Neural cell (in vitro differentiated cells): ENCODE measurements at regions not wholly inside any gene's neighbourhood (a gene's known extent, or its start where the extent isn't known, plus 50 kb on each side); places are given as distances from the start of the nearest gene placed in this dataset.

ENCODE experiments used
- H2AFZ ChIP-seq: fragments of 200-600, 300-800 bp; sonication (generic), shearing (Covaris generic); 2 replicates; pipeline ENCODE4 v1.6.0; 2014; ENCODE audit warnings: low read depth, mild to moderate bottlenecking, antibody characterized with exemption, low read length, moderate library complexity
- H3F3A ChIP-seq: fragments of 200-600 bp; shearing (Covaris generic); 2 replicates; pipeline ENCODE4 v1.6.1; 2016; ENCODE audit warnings: mild to moderate bottlenecking, moderate library complexity, mixed read lengths, antibody characterized with exemption, low read length; ENCODE audit not compliant: insufficient read depth, poor library complexity, severe bottlenecking
- H3K27ac ChIP-seq: fragments of 200-600, 300-800 bp; sonication (generic), shearing (Covaris generic); 2 replicates; pipeline ENCODE4 v1.5.1; 2014; ENCODE audit warnings: mild to moderate bottlenecking, low read length, moderate library complexity
- H3K27me3 ChIP-seq: fragments of 300-800, 200-600 bp; sonication (generic), shearing (Covaris generic); 2 replicates; pipeline ENCODE4 v1.6.0; 2014; ENCODE audit warnings: mild to moderate bottlenecking, low read depth, low read length, moderate library complexity; ENCODE audit not compliant: insufficient read depth
- H3K36me3 ChIP-seq: fragments of 300-800, 200-600 bp; sonication (generic), shearing (Covaris generic); 2 replicates; pipeline ENCODE4 v1.5.1; 2014; ENCODE audit warnings: mild to moderate bottlenecking, antibody characterized with exemption, low read length, moderate library complexity; ENCODE audit not compliant: insufficient read depth
- H3K4me2 ChIP-seq: fragments of 300-800, 200-600 bp; sonication (generic), shearing (Covaris generic); 2 replicates; pipeline ENCODE4 v1.6.0; 2014; ENCODE audit warnings: mild to moderate bottlenecking, low read length
- H3K4me3 ChIP-seq: fragments of 300-800, 200-600 bp; sonication (generic), shearing (Covaris generic); 2 replicates; pipeline ENCODE4 v1.5.1; 2014; ENCODE audit warnings: mild to moderate bottlenecking, low read length, moderate library complexity
- H3K79me2 ChIP-seq: fragments of 200-600 bp; shearing (Covaris generic); replicated peaks from 2 replicates; pipeline ENCODE4 v1.6.0; 2014; ENCODE audit warnings: mild to moderate bottlenecking, low read length, moderate library complexity; ENCODE audit not compliant: insufficient read depth
- H3K9ac ChIP-seq: fragments of 300-800, 200-600 bp; sonication (generic), shearing (Covaris generic); 2 replicates; pipeline ENCODE4 v1.6.1; 2016; ENCODE audit warnings: mild to moderate bottlenecking, low read length, mixed read lengths
- H3K9me2 ChIP-seq: fragments of 200-600 bp; shearing (Covaris generic); 2 replicates; pipeline ENCODE4 v1.6.1; 2016; ENCODE audit warnings: mild to moderate bottlenecking, low read length, mixed read lengths; ENCODE audit not compliant: insufficient read depth
- H3K9me3 ChIP-seq: fragments of 200-600, 300-800 bp; sonication (generic), shearing (Covaris generic); 2 replicates; pipeline ENCODE4 v1.6.1; 2016; ENCODE audit warnings: mild to moderate bottlenecking, mixed run types, low read length, moderate library complexity, mixed read lengths
- H4K20me1 ChIP-seq: fragments of 200-600 bp; shearing (Covaris generic); 2 replicates; pipeline ENCODE4 v1.6.1; 2016; ENCODE audit warnings: mild to moderate bottlenecking, mixed run types; ENCODE audit not compliant: insufficient read depth
- CTCF ChIP-seq: fragments of 450-650 bp; IDR thresholded peaks from 2 replicates; pipeline ENCODE4 v1.5.1; 2014; ENCODE audit warnings: antibody characterized with exemption, mild to moderate bottlenecking, moderate library complexity; ENCODE audit not compliant: poor library complexity, severe bottlenecking
- EP300 ChIP-seq: fragments of 450-650 bp; conservative IDR thresholded peaks from 2 replicates; pipeline ENCODE4 v1.6.1; 2014; ENCODE audit warnings: antibody characterized with exemption, mild to moderate bottlenecking, moderate library complexity; ENCODE audit not compliant: poor library complexity, severe bottlenecking
- EZH2 ChIP-seq: fragments of 200-600, 300-800 bp; shearing (Covaris generic), sonication (generic); IDR thresholded peaks from 2 replicates; pipeline ENCODE4 v1.6.1; 2014; ENCODE audit warnings: antibody characterized with exemption, low read length, borderline replicate concordance, mild to moderate bottlenecking; ENCODE audit not compliant: insufficient read depth, poor library complexity, severe bottlenecking
- MXI1 ChIP-seq: fragments of 450-650 bp; conservative IDR thresholded peaks from 2 replicates; pipeline ENCODE4 v1.6.1; 2014; ENCODE audit warnings: antibody characterized with exemption, mild to moderate bottlenecking; ENCODE audit not compliant: poor library complexity, severe bottlenecking
- POLR2AphosphoS5 ChIP-seq: IDR thresholded peaks from 2 replicates; pipeline ENCODE4 v1.6.1; 2012
- RAD21 ChIP-seq: fragments of 450-650 bp; conservative IDR thresholded peaks from 2 replicates; pipeline ENCODE4 v1.6.1; 2014; ENCODE audit warnings: antibody characterized with exemption, mild to moderate bottlenecking, moderate library complexity
- REST ChIP-seq: IDR thresholded peaks from 2 replicates; pipeline ENCODE4 v1.6.1; 2012; ENCODE audit warnings: borderline replicate concordance
- SMC3 ChIP-seq: fragments of 450-650 bp; conservative IDR thresholded peaks from 2 replicates; pipeline ENCODE4 v1.6.1; 2014; ENCODE audit warnings: antibody characterized with exemption, mild to moderate bottlenecking, moderate library complexity; ENCODE audit not compliant: poor library complexity
- TAF1 ChIP-seq: IDR thresholded peaks from 2 replicates; pipeline ENCODE4 v1.6.1; 2012; ENCODE audit warnings: low read depth

GRCh38 chr4:144589512-144589911, 56.4 kb upstream of the HHIP start:
- H3F3A ChIP-seq: no peaks in the 10 kb centered on the region
- TF ChIP-seq POLR2AphosphoS5: no peak
- no peak for TF ChIP-seq EZH2
- no peaks in the 10 kb centered on the region for H3K36me3 ChIP-seq
- H2AFZ ChIP-seq: no peak overlapping the region
- no peaks in the 10 kb centered on the region for H3K79me2 ChIP-seq
- peaks cover 5% of the 10 kb centered on the region for H3K9me3 ChIP-seq
- H3K27me3 ChIP-seq: no peaks in the 10 kb centered on the region
- no peak overlapping the region for H3K9ac ChIP-seq
- H3K27ac ChIP-seq: no peak overlapping the region
- no peaks in the 10 kb centered on the region for H3K9me2 ChIP-seq
- no peaks in the 10 kb centered on the region for H4K20me1 ChIP-seq
- H3K4me2 ChIP-seq: no peak overlapping the region
- H3K4me3 ChIP-seq: no peak overlapping the region

GRCh38 chr4:144590020-144590419, 55.9 kb upstream of the HHIP start:
- H3K9me3 ChIP-seq: peaks cover 5% of the 10 kb centered on the region
- H3K36me3 ChIP-seq: no peaks in the 10 kb centered on the region
- no peak for TF ChIP-seq CTCF
- TF ChIP-seq POLR2AphosphoS5: no peak
- no peak for TF ChIP-seq TAF1
- TF ChIP-seq EP300: no peak
- TF ChIP-seq REST: no peak
- TF ChIP-seq RAD21: no peak
- no peak for TF ChIP-seq MXI1
- TF ChIP-seq SMC3: no peak
- no peak for TF ChIP-seq EZH2
- H4K20me1 ChIP-seq: no peaks in the 10 kb centered on the region
- no peak overlapping the region for H3K9ac ChIP-seq
- no peaks in the 10 kb centered on the region for H3K79me2 ChIP-seq
- no peak overlapping the region for H3K4me2 ChIP-seq
- no peaks in the 10 kb centered on the region for H3K9me2 ChIP-seq
- no peaks in the 10 kb centered on the region for H3K27me3 ChIP-seq
- H3K4me3 ChIP-seq: no peak overlapping the region
- H3K27ac ChIP-seq: no peak overlapping the region
- H3F3A ChIP-seq: no peaks in the 10 kb centered on the region
- H2AFZ ChIP-seq: no peak overlapping the region

- no peaks in the 10 kb centered on the region for H4K20me1 ChIP-seq
- no peaks in the 10 kb centered on the region for H3F3A ChIP-seq
- H3K9ac ChIP-seq: no peak overlapping the region
- H3K9me3 ChIP-seq: peaks cover 5% of the 10 kb centered on the region
- H3K79me2 ChIP-seq: no peaks in the 10 kb centered on the region
- no peaks in the 10 kb centered on the region for H3K27me3 ChIP-seq
- H3K36me3 ChIP-seq: no peaks in the 10 kb centered on the region
- H3K4me2 ChIP-seq: no peak overlapping the region
- no peaks in the 10 kb centered on the region for H3K9me2 ChIP-seq
- H3K27ac ChIP-seq: no peak overlapping the region
- H2AFZ ChIP-seq: no peak overlapping the region
- H3K4me3 ChIP-seq: no peak overlapping the region
- TF ChIP-seq CTCF (no peak), RAD21 (no peak), MXI1 (no peak), TAF1 (no peak), SMC3 (no peak), EZH2 (no peak), EP300 (no peak), REST (no peak), POLR2AphosphoS5 (no peak)
Measured at GRCh38 chr4:144591401-144591800, 54.6 kb upstream of the HHIP start.
